Spleen (tissue), 11 donors: ENCODE measurements at regions not wholly inside any gene's neighbourhood (a gene's known extent, or its start where the extent isn't known, plus 50 kb on each side); places are given as distances from the start of the nearest gene placed in this dataset.

Source experiments
- DNase-seq: peaks from one replicate; pipeline ENCODE4 v3.0.0-alpha.2; 2020
- H3K27ac ChIP-seq, 8 donors: fragments of 200-600 bp; sonication (generic) in 7 of 8; 1 replicate in 4 of 8; 2 replicates in 4 of 8; pipeline versions ENCODE4 v1.5.0 to v1.8.0; 2016 to 2021; ENCODE audit warnings: inconsistent platforms in 4 of 8, mild to moderate bottlenecking in 4 of 8, moderate library complexity in 1 of 8
- H3K27me3 ChIP-seq, 7 donors: fragments of 200-600 bp; sonication (generic) in 6 of 7; replicated peaks in 1 of 7; 1 replicate in 4 of 7; 2 replicates in 3 of 7; pipeline versions ENCODE4 v1.5.0 to v1.8.0; 2016 to 2021; ENCODE audit warnings: inconsistent platforms in 3 of 7, mild to moderate bottlenecking in 1 of 7
- H3K36me3 ChIP-seq, 6 donors: fragments of 200-600 bp; sonication (generic) in 5 of 6; 1 replicate in 4 of 6; 2 replicates in 2 of 6; pipeline versions ENCODE4 v1.5.0 to v1.8.0; 2016 to 2021; ENCODE audit warnings: inconsistent platforms in 2 of 6
- H3K4me1 ChIP-seq, 6 donors: fragments of 200-600 bp; sonication (generic) in 5 of 6; 1 replicate in 3 of 6; 2 replicates in 3 of 6; pipeline versions ENCODE4 v1.5.0 to v1.8.0; 2016 to 2021; ENCODE audit warnings: inconsistent platforms in 3 of 6
- H3K4me3 ChIP-seq, 8 donors: fragments of 200-600 bp; sonication (generic) in 7 of 8; 1 replicate in 4 of 8; 2 replicates in 4 of 8; pipeline versions ENCODE4 v1.5.0 to v1.8.0; 2016 to 2021; ENCODE audit warnings: inconsistent platforms in 4 of 8, mild to moderate bottlenecking in 4 of 8, moderate library complexity in 2 of 8
- H3K9me3 ChIP-seq, 8 donors: fragments of 200-600 bp; sonication (generic) in 7 of 8; 1 replicate in 4 of 8; 2 replicates in 4 of 8; pipeline versions ENCODE4 v1.5.0 to v1.8.0; 2016 to 2021; ENCODE audit warnings: inconsistent platforms in 4 of 8
- POLR2A ChIP-seq, 3 donors: fragments of 450-650 bp; IDR thresholded peaks; one replicate each; pipeline ENCODE4 v1.5.1; 2017; ENCODE audit warnings: antibody characterized with exemption in 3 of 3, mild to moderate bottlenecking in 1 of 3
- POLR2AphosphoS5 ChIP-seq, 3 donors: sonication (generic); formaldehyde crosslinking; IDR thresholded peaks; one replicate each; pipeline ENCODE4 v1.5.1; 2017; ENCODE audit warnings: antibody characterized with exemption in 3 of 3
- WGBS, 5 donors: extraction: QIAGEN DNeasy Blood & Tissue Kit in 3 of 5; methylation state at CpG; one replicate each; pipeline versions ENCODE4 v1.1.5 to v1.1.7; 2013 to 2018; 5-methylcytosine and 5-hydroxymethylcytosine counted together
- intact Hi-C: fragments of 100-400 bp; cut with DNase I; formaldehyde crosslinking; loops from one replicate; pipeline ENCODE4 v1.15.0; 2023; ENCODE audit warnings: low total_unique reads
- TF ChIP-seq, protein P1 (sequence below), 11 experiments: fragments of 200-600 bp in 7 of 11; fragments of 450-650 bp in 4 of 11; sonication (generic) in 4 of 11; IDR thresholded peaks in 8 of 11; conservative IDR thresholded peaks in 3 of 11; 1 replicate in 7 of 11; 2 replicates in 4 of 11; pipeline versions ENCODE4 v1.4.0 to v1.8.0; 2016 to 2021; ENCODE audit warnings: antibody characterized with exemption in 11 of 11, inconsistent platforms in 4 of 11, mild to moderate bottlenecking in 1 of 11
- donor health status: healthy with polysubstance abuse.
- donor health status: DM: no; HTN: no; CAD: no; lungs with moderate emphysema.
- donor health status: DM: no; HTN: no; CAD: no.
- donor health status: Bipolar disorder and iron deficiency.
- donor health status: healthy.
- donor health status: DM: no; HTN: no; CAD: no.
- donor health status: DM: yes; HTN: yes; CAD: no.

DNA sequence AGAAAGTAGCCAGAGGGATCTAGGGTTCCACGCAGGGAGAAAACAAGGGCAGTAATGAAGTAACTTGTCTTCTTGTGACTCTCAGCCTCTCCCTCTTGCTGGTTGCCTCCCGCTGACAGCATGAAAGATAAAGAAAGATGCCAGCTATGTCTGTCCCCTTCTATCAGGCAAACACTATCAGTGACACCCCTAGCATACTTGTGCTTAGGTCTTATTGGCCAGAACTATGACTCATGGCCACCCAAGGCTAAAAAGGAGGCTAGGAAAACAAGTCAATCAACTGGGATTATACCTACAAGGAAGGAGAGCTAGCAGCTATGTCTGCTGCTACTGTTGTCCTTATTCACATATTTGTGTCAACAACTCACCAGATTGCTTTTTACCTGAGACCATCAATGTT lies 206.8 kb upstream of the SOX4 start:
- 83 to 100% (median 88%) methylated on average over 2 of the region's 2 CpGs for WGBS, 5 donors

DNA sequence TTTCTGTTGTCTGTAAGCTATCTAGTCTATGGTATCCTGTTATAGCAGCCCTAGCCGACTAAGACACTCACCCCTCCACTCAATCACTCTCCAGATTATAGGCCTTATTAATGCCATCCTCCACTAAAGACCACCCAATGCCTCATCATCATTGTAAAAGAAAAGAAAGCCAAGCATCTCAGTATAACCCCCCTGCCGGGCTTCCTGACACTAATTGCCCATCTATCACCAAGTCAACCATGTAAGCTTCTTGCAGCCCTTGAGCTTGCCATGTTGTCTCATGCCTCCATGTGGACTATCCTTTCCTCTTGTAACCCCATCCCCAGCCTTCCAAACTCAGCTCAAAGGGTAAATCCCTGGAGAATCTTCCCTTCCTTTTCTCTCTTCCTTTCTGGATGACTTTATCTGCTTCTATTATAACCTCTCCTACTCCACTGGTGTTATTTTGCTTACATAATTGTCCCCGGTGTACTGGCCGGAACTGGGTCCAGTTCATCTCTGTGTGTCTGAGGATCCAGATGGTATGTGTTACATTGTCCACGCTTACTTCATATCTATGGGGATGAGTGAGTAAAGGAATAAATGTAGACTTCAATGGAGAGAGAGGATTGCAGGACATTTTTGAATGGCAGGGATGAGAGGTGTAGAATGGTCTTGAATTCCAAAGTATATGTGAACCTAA lies 202.9 kb upstream of the SOX4 start:
- no peak overlapping the region for H3K27ac ChIP-seq
- no peaks in the 10 kb centered on the region for H3K36me3 ChIP-seq
- H3K4me1 ChIP-seq: no peaks in the 10 kb centered on the region
- no peak for DNase-seq
- WGBS, 5 donors: 78 to 89% (median 82%) methylated on average over 5 of the region's 5 CpGs
- no peak for TF ChIP-seq POLR2AphosphoS5 (IDR thresholded peaks at IDR 0.05)
- no peak for TF ChIP-seq POLR2A (IDR thresholded peaks at IDR 0.05)
- TF ChIP-seq, protein P1, sequence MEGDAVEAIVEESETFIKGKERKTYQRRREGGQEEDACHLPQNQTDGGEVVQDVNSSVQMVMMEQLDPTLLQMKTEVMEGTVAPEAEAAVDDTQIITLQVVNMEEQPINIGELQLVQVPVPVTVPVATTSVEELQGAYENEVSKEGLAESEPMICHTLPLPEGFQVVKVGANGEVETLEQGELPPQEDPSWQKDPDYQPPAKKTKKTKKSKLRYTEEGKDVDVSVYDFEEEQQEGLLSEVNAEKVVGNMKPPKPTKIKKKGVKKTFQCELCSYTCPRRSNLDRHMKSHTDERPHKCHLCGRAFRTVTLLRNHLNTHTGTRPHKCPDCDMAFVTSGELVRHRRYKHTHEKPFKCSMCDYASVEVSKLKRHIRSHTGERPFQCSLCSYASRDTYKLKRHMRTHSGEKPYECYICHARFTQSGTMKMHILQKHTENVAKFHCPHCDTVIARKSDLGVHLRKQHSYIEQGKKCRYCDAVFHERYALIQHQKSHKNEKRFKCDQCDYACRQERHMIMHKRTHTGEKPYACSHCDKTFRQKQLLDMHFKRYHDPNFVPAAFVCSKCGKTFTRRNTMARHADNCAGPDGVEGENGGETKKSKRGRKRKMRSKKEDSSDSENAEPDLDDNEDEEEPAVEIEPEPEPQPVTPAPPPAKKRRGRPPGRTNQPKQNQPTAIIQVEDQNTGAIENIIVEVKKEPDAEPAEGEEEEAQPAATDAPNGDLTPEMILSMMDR (IDR thresholded peaks at IDR 0.05 in 8 of 11, conservative IDR thresholded peaks at IDR 0.05 in 3 of 11): no peak
- no peak overlapping the region for H3K4me3 ChIP-seq
- H3K9me3 ChIP-seq: no peaks in the 10 kb centered on the region
- intact Hi-C loops: no loop called here
- no peaks in the 10 kb centered on the region for H3K27me3 ChIP-seq

More for the DNA sequence above, 206.8 kb upstream of the SOX4 start:
- DNase-seq: no peak
- no peaks in the 10 kb centered on the region for H3K36me3 ChIP-seq
- H3K9me3 ChIP-seq: no peaks in the 10 kb centered on the region
- H3K27me3 ChIP-seq: no peaks in the 10 kb centered on the region
- H3K4me1 ChIP-seq: no peaks in the 10 kb centered on the region
- intact Hi-C loops: no loop called here
- H3K4me3 ChIP-seq: no peak overlapping the region
- H3K27ac ChIP-seq: no peak overlapping the region
- TF ChIP-seq, protein P1 (IDR thresholded peaks at IDR 0.05 in 8 of 11, conservative IDR thresholded peaks at IDR 0.05 in 3 of 11): no peak
- no peak for TF ChIP-seq POLR2AphosphoS5 (IDR thresholded peaks at IDR 0.05)
- no peak for TF ChIP-seq POLR2A (IDR thresholded peaks at IDR 0.05)

DNA sequence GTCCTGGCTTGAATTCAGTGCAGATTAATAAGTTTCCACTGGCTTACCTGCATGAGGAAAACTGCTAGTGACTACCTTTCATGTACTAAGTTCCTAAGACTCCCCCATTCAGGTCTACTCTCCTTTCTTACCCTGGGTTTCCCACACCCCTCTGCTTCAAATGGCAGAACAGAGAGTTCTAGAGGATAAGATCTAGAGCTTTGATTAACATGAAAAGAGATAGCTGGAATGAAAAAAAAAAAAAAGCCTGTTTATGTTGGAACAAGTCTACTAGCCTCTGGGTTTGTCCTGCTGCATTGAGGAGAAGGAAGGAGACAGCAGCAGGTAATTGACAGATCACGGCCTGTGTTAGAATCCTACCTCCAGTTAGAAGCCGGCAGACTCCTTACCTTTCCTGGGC lies 201.4 kb upstream of the SOX4 start:
- DNase-seq: no peak
- H3K36me3 ChIP-seq: no peaks in the 10 kb centered on the region
- no peaks in the 10 kb centered on the region for H3K4me1 ChIP-seq
- H3K4me3 ChIP-seq: no peak overlapping the region
- H3K27ac ChIP-seq: no peak overlapping the region
- TF ChIP-seq POLR2AphosphoS5 (IDR thresholded peaks at IDR 0.05) (no peak), POLR2A (IDR thresholded peaks at IDR 0.05) (no peak)
- TF ChIP-seq, protein P1 (IDR thresholded peaks at IDR 0.05 in 8 of 11, conservative IDR thresholded peaks at IDR 0.05 in 3 of 11): no peak
- H3K9me3 ChIP-seq: no peaks in the 10 kb centered on the region
- WGBS, 5 donors: 88 to 95% (median 92%) methylated on average over 2 of the region's 2 CpGs
- intact Hi-C loops: no loop called here
- no peaks in the 10 kb centered on the region for H3K27me3 ChIP-seq

DNA sequence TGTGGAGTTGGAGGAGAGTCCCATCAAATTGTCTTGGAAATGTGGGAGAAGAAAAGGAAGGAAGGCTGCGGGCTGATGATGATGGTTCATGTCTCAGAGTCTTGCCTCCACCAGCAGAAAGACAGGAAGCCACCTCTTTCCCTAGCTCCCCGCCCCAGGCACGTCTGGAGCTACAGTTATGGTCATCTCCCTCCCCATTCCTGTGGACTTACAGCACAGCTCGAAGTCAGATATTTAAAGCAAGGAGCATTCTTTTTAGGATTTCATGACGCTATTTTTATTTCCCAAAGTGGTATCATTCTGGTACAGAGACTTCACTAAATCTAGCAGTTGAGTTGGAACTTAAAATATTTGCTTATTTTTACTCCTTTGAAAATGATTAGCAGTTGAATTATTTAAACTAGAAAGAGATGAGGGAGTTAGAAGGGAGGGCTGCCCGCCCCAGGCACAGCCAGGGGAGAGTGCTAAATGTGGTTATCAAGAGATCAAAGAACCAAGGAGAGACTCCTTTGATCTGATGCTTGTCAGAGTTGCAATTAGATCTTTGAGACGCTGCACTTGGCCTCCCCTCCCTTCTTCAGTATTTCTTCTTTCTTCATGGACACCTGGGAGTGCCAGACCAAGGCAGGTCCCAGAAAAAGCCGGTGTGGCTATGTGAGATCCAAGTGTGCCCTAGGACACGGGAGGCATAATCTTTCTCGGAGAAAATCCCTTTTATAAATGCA lies 199.9 kb upstream of the SOX4 start:
- DNase-seq: no peak
- WGBS, 5 donors: 66 to 72% (median 70%) methylated on average over 10 of the region's 10 CpGs
- Histone ChIP-seq H3K36me3 (no peaks in the 10 kb centered on the region), H3K4me3 (no peak overlapping the region), H3K9me3 (no peaks in the 10 kb centered on the region), H3K4me1 (no peaks in the 10 kb centered on the region), H3K27me3 (no peaks in the 10 kb centered on the region), H3K27ac (no peak overlapping the region)
- TF ChIP-seq POLR2A (IDR thresholded peaks at IDR 0.05): no peak
- TF ChIP-seq, protein P1 (IDR thresholded peaks at IDR 0.05 in 8 of 11, conservative IDR thresholded peaks at IDR 0.05 in 3 of 11): no peak
- TF ChIP-seq POLR2AphosphoS5 (IDR thresholded peaks at IDR 0.05): no peak
- intact Hi-C loops: no loop called here
